ENCODE measurements at regions not wholly inside any gene's neighbourhood (a gene's known extent, or its start where the extent isn't known, plus 50 kb on each side); places are given as distances from the start of the nearest gene placed in this dataset.
A peak's percentile ranks its signal among the peaks of the same experiment; 100 is the strongest.

- BruUV-seq (replicated peaks): no TSS peak
- Mint-ChIP-seq H3K27me3 (ENCODE audit: unreplicated experiment) (no peaks in the 10 kb centered on the region), H3K36me3 (ENCODE audit: insufficient read depth, unreplicated experiment) (peaks cover 5% of the 10 kb centered on the region), H3K27ac (ENCODE audit: unreplicated experiment) (no peak overlapping the region), H3K4me1 (ENCODE audit: low read depth, unreplicated experiment) (peaks cover 30% of the 10 kb centered on the region), H3K9me3 (ENCODE audit: low read depth, unreplicated experiment) (no peaks in the 10 kb centered on the region), H3K4me3 (ENCODE audit: low read depth, unreplicated experiment) (no peak overlapping the region)
- intact Hi-C loops (cut with micrococcal nuclease; ENCODE audit: unreplicated experiment): no loop called here
- no peak for TF ChIP-seq CTCF (IDR thresholded peaks at IDR 0.05; ENCODE audit: unreplicated experiment)
- peak; percentile 19 for DNase-seq
- CTCF ChIA-PET: interaction anchor here (0.5 kb wide), 1 partner anchor 36 kb away, joined by 3 read pairs; no protein-coding TSS in a partner anchor
These were observed 482.2 kb upstream of the KLF6 start for GRCh38 chr10:4267086-4267773.

GRCh38 chr10:4266416-4267085, 481.5 kb upstream of the KLF6 start:
- CTCF ChIA-PET: interaction anchor here (0.5 to 1.1 kb wide), 2 partner anchors 35 to 376 kb away, joined by 3 read pairs; no protein-coding TSS in a partner anchor

GRCh38 chr10:4265964-4266363, 481.0 kb upstream of the KLF6 start:
- no peak for TF ChIP-seq CTCF (IDR thresholded peaks at IDR 0.05; ENCODE audit: unreplicated experiment)
- intact Hi-C loops (cut with micrococcal nuclease; ENCODE audit: unreplicated experiment): no loop called here
- CTCF ChIA-PET: interaction anchor here (1.1 kb wide), 1 partner anchor 376 kb away, joined by 3 read pairs; no protein-coding TSS in a partner anchor

More at GRCh38 chr10:4266416-4267085, 481.5 kb upstream of the KLF6 start:
- Mint-ChIP-seq H3K4me1 (ENCODE audit: low read depth, unreplicated experiment) (peaks cover 30% of the 10 kb centered on the region), H3K36me3 (ENCODE audit: insufficient read depth, unreplicated experiment) (peaks cover 5% of the 10 kb centered on the region), H3K27ac (ENCODE audit: unreplicated experiment) (no peak overlapping the region), H3K4me3 (ENCODE audit: low read depth, unreplicated experiment) (no peak overlapping the region), H3K9me3 (ENCODE audit: low read depth, unreplicated experiment) (no peaks in the 10 kb centered on the region), H3K27me3 (ENCODE audit: unreplicated experiment) (no peaks in the 10 kb centered on the region)
- no peak for TF ChIP-seq CTCF (IDR thresholded peaks at IDR 0.05; ENCODE audit: unreplicated experiment)
- intact Hi-C loops (cut with micrococcal nuclease; ENCODE audit: unreplicated experiment): no loop called here
- DNase-seq: no peak
- no TSS peak for BruUV-seq (replicated peaks)

GRCh38 chr10:4264209-4264865, 479.3 kb upstream of the KLF6 start:
- no peak for DNase-seq
- Mint-ChIP-seq H3K36me3 (ENCODE audit: insufficient read depth, unreplicated experiment) (peaks cover 5% of the 10 kb centered on the region), H3K27ac (ENCODE audit: unreplicated experiment) (no peak overlapping the region), H3K27me3 (ENCODE audit: unreplicated experiment) (no peaks in the 10 kb centered on the region), H3K9me3 (ENCODE audit: low read depth, unreplicated experiment) (no peaks in the 10 kb centered on the region), H3K4me3 (ENCODE audit: low read depth, unreplicated experiment) (no peak overlapping the region), H3K4me1 (ENCODE audit: low read depth, unreplicated experiment) (peaks cover 21% of the 10 kb centered on the region)
- intact Hi-C loops (cut with micrococcal nuclease; ENCODE audit: unreplicated experiment): no loop called here
- no peak for TF ChIP-seq CTCF (IDR thresholded peaks at IDR 0.05; ENCODE audit: unreplicated experiment)
- CTCF ChIA-PET: no interaction called here
- no TSS peak for BruUV-seq (replicated peaks)

More at GRCh38 chr10:4265964-4266363, 481.0 kb upstream of the KLF6 start:
- H3K27ac Mint-ChIP-seq (ENCODE audit: unreplicated experiment): no peak overlapping the region
- no peak overlapping the region for H3K4me3 Mint-ChIP-seq (ENCODE audit: low read depth, unreplicated experiment)
- H3K9me3 Mint-ChIP-seq (ENCODE audit: low read depth, unreplicated experiment): no peaks in the 10 kb centered on the region
- H3K4me1 Mint-ChIP-seq (ENCODE audit: low read depth, unreplicated experiment): peaks cover 30% of the 10 kb centered on the region
- DNase-seq: no peak
- no TSS peak for BruUV-seq (replicated peaks)
- peaks cover 5% of the 10 kb centered on the region for H3K36me3 Mint-ChIP-seq (ENCODE audit: insufficient read depth, unreplicated experiment)
- no peaks in the 10 kb centered on the region for H3K27me3 Mint-ChIP-seq (ENCODE audit: unreplicated experiment)

All from Calu3 (cell line).